ENCODE measurements at regions not wholly inside any gene's neighbourhood (a gene's known extent, or its start where the extent isn't known, plus 50 kb on each side); places are given as distances from the start of the nearest gene placed in this dataset.

GRCh38 chr10:2476812-2477553 lies 590.4 kb upstream of the PFKP start:
- no peak for DNase-seq (ENCODE audit: low spot score)
- TF ChIP-seq, protein P1, sequence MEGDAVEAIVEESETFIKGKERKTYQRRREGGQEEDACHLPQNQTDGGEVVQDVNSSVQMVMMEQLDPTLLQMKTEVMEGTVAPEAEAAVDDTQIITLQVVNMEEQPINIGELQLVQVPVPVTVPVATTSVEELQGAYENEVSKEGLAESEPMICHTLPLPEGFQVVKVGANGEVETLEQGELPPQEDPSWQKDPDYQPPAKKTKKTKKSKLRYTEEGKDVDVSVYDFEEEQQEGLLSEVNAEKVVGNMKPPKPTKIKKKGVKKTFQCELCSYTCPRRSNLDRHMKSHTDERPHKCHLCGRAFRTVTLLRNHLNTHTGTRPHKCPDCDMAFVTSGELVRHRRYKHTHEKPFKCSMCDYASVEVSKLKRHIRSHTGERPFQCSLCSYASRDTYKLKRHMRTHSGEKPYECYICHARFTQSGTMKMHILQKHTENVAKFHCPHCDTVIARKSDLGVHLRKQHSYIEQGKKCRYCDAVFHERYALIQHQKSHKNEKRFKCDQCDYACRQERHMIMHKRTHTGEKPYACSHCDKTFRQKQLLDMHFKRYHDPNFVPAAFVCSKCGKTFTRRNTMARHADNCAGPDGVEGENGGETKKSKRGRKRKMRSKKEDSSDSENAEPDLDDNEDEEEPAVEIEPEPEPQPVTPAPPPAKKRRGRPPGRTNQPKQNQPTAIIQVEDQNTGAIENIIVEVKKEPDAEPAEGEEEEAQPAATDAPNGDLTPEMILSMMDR (IDR thresholded peaks at IDR 0.05; ENCODE audit: extremely low read depth, missing control alignments): no peak

DNA sequence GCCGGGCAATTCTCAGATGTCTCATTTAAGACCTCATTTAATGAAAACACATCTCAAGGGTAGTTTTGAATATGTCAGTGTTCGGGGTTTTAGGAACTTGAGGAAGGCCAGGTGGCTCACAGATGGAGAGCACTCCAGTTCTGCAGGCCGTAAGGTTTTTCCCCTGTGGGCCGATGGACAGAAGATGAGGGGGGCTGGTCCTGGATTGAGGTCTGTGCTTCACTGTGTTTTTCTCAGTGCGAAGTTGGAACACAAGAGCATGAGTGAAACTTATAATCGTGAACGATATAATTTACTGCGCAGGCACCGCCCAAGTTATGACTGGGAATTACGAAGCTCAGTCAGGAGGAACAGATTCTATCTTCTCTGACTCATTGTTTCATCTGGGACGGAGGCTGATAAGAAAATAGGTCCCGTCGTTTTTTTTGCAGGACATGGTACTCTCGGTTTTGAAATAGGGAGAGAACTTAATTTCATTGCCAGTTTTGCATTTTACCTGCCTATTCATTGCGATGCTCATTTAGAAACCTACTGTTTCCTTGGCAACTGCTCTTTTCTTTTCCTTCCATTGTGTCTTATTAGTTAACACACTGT lies 591.0 kb upstream of the PFKP start:
- DNase-seq (ENCODE audit: low spot score): no peak
- TF ChIP-seq, protein P1 (IDR thresholded peaks at IDR 0.05; ENCODE audit: extremely low read depth, missing control alignments): no peak

- DNase-seq (ENCODE audit: low spot score): no peak
- TF ChIP-seq, protein P1 (IDR thresholded peaks at IDR 0.05; ENCODE audit: extremely low read depth, missing control alignments): no peak
Observed at GRCh38 chr10:2475711-2476217, 591.6 kb upstream of the PFKP start.

GRCh38 chr10:2471811-2472210 lies 595.5 kb upstream of the PFKP start:
- TF ChIP-seq, protein P1 (IDR thresholded peaks at IDR 0.05; ENCODE audit: extremely low read depth, missing control alignments): no peak
- DNase-seq (ENCODE audit: low spot score): no peak

- DNase-seq (ENCODE audit: low spot score): no peak
- TF ChIP-seq, protein P1 (IDR thresholded peaks at IDR 0.05; ENCODE audit: extremely low read depth, missing control alignments): no peak
Observed at GRCh38 chr10:2469802-2470201, 597.5 kb upstream of the PFKP start.

GRCh38 chr10:2464483-2464882 lies 602.9 kb upstream of the PFKP start:
- no peak for DNase-seq (ENCODE audit: low spot score)
- TF ChIP-seq, protein P1 (IDR thresholded peaks at IDR 0.05; ENCODE audit: extremely low read depth, missing control alignments): no peak

DNA sequence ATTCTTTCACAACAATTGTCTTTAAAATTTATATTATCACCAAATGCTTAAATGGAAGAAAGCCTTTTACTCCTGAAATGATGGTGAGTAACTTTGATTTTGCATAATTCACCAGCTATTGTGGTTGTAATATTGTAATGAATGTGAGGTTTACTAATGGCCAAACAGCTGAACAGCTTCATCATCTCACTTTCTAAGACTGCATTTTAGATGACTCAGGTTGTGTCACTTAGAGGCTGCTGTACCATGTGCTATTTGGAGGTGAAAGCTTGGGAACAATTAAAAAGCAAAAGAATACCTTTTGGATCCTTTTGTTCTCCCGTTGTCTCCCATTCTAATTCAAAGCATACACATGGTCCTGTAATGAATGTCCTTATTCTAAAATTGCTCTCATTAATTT lies 604.0 kb upstream of the PFKP start:
- TF ChIP-seq, protein P1 (IDR thresholded peaks at IDR 0.05; ENCODE audit: extremely low read depth, missing control alignments): no peak
- DNase-seq (ENCODE audit: low spot score): no peak

Data from GM20000 (cell line).